Mesenteric fat pad (tissue), 1 donor: ENCODE measurements at regions not wholly inside any gene's neighbourhood (a gene's known extent, or its start where the extent isn't known, plus 50 kb on each side); places are given as distances from the start of the nearest gene placed in this dataset.

Experiments
- DNase-seq: peaks from one replicate; pipeline ENCODE4 v3.0.0-alpha.2; 2020; ENCODE audit warnings: low spot score
- donor health status: DM: yes; HTN: yes; CAD: no.

- DNase-seq = no peak
Measured at GRCh38 chr7:84821671-84822534, 365.0 kb downstream of the SEMA3D start.

GRCh38 chr7:84820481-84820880 lies 366.4 kb downstream of the SEMA3D start:
- no peak for DNase-seq

- no peak for DNase-seq
Measured at GRCh38 chr7:84817016-84817415, 369.8 kb downstream of the SEMA3D start.

GRCh38 chr7:84813376-84813775 lies 373.5 kb downstream of the SEMA3D start:
- DNase-seq = no peak

GRCh38 chr7:84812021-84812420 lies 374.8 kb downstream of the SEMA3D start:
- DNase-seq = no peak

GRCh38 chr7:84811362-84811761 lies 375.5 kb downstream of the SEMA3D start:
- DNase-seq = no peak

- DNase-seq = no peak
Measured at GRCh38 chr7:84809877-84810276, 377.0 kb downstream of the SEMA3D start.

GRCh38 chr7:84803979-84804378 lies 382.9 kb downstream of the SEMA3D start:
- no peak for DNase-seq

GRCh38 chr7:84801396-84801795 lies 385.5 kb downstream of the SEMA3D start:
- DNase-seq = no peak

- no peak for DNase-seq
Measured at GRCh38 chr7:84800846-84801245, 386.0 kb downstream of the SEMA3D start.

- DNase-seq = no peak
Measured at GRCh38 chr7:84799106-84799505, 387.8 kb downstream of the SEMA3D start.

GRCh38 chr7:84792231-84792893 lies 394.5 kb downstream of the SEMA3D start:
- no peak for DNase-seq

GRCh38 chr7:84790882-84791281 lies 396.0 kb downstream of the SEMA3D start:
- no peak for DNase-seq

GRCh38 chr7:84786073-84786472 lies 400.8 kb downstream of the SEMA3D start:
- no peak for DNase-seq

- DNase-seq = no peak
Measured at GRCh38 chr7:84784450-84784849, 402.4 kb downstream of the SEMA3D start.

- DNase-seq = no peak
Measured at GRCh38 chr7:84783141-84783778, 403.6 kb downstream of the SEMA3D start.

- no peak for DNase-seq
Measured at GRCh38 chr7:84781838-84782237, 405.0 kb downstream of the SEMA3D start.

GRCh38 chr7:84780158-84781124 lies 406.4 kb downstream of the SEMA3D start:
- peak; percentile 85 for DNase-seq

- DNase-seq = no peak
Measured at GRCh38 chr7:84757761-84758160, 429.1 kb downstream of the SEMA3D start.

- no peak for DNase-seq
Measured at GRCh38 chr7:84746353-84746752, 440.5 kb downstream of the SEMA3D start.

GRCh38 chr7:84744385-84744784 lies 442.5 kb downstream of the SEMA3D start:
- no peak for DNase-seq
